ENCODE measurements at regions not wholly inside any gene's neighbourhood (a gene's known extent, or its start where the extent isn't known, plus 50 kb on each side); places are given as distances from the start of the nearest gene placed in this dataset.
"Not testable (repeated sequence)": the region's sequence is repeated elsewhere in the genome, so short reads cannot be mapped to it uniquely, and the experiment has no call there.

DNA sequence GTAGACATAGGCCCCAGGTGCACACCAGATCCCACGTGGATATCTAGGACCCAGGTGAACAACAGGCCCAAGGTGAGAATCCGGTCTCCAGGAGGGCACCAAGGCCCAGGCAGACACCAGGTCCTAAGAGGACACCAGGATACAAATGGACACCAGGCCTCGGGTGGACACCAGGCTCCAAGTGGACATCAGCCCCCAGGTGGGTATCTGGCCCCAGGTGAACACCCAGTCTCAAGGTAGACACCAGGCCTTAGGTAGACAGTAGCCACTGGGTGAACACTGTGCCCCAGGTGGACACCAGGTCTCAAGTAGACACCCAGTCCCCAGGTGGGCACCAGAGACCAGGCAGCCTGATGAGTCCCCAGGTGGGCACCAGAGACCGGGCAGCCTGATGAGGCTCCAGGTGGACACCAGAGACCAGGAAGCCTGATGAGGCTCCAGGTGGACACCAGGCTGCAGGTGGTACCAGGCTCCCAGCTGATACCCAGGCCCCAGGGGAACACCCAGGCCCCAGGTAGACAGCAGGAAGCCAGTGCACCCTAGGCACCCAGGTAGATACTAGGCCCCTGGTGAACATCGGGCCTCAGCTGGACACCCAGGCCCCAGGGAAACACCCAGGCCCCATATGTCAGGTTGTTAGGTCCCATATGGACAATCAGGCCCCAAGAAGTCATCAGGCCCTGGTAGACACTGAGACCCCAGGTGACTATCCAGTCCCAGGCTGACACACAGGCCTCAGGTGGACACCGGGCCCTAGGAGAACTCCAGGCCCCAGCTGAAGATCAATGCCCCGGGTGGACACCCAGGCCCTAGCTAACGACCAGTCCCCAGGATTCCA lies 55.1 kb upstream of the SEPTIN5 start:
- intact Hi-C loops (cut with micrococcal nuclease): no loop called here

DNA sequence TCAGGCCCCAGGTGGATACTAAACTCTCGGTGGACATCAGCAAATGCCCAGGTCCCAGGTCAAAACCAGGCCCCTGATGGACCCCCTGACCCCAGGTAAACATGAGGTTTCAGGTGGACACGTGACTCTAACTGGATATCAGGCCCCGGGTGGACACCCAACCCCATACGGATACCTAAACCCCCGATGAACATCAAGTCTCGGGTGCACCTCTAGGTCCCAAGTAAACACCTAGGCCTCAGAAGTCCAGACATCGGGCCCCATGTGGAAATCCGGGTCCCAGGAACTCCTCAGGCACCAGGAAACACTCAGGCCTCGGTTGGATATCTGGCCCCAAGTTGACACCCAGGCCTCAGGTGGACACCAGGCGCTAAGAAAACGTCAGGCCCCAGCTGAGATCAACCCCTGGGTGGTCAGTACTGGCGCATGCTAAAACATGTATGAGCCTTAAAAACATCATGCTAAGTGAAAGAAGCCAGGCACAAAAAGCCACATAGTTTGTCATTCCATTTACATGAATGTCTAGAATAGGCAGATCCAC lies 54.4 kb upstream of the SEPTIN5 start:
- intact Hi-C loops (cut with micrococcal nuclease): no loop called here

DNA sequence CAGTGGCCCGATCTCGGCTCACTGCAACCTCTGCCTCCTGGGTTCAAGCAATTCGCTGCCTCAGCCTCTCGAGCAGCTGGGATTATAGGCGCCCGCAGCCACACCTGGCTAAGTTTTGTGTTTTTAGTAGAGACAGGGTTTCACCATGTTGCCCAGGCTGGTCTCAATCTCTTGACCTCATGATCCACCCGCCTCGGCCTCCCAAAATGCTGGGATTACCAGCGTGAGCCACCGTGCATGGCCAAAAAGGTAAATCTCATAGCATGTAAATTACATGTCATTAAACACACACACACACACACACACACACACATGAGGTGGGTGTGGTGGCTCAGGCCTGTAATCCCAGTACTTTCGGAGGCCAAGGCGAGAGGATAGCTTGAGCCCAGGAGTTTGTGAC lies 53.7 kb upstream of the SEPTIN5 start:
- intact Hi-C loops (cut with micrococcal nuclease): not testable (repeated sequence)

DNA sequence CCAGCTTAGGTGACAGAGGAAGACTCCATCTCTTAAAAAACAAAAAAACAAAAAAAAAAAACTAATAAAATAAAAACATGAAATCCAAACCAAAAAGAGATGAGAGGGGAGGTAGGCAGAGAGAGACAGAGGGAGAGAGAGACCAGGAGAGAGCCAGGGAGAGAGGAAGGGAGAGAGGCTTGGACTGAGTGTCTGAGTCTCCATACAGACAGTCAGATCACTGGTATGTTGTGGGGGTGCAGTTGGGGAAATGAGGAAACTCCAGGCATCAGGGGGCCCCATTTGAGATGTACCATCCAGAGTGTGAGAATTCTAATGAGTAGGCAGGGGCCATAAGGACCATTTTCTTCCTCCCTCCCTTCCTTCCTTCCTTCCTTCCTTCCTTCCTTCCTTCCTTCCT lies 53.1 kb upstream of the SEPTIN5 start:
- intact Hi-C loops (cut with micrococcal nuclease): no loop called here

- intact Hi-C loops (cut with micrococcal nuclease): not testable (repeated sequence)
These were observed 52.1 kb upstream of the SEPTIN5 start for GRCh38 chr22:19662049-19662684.

DNA sequence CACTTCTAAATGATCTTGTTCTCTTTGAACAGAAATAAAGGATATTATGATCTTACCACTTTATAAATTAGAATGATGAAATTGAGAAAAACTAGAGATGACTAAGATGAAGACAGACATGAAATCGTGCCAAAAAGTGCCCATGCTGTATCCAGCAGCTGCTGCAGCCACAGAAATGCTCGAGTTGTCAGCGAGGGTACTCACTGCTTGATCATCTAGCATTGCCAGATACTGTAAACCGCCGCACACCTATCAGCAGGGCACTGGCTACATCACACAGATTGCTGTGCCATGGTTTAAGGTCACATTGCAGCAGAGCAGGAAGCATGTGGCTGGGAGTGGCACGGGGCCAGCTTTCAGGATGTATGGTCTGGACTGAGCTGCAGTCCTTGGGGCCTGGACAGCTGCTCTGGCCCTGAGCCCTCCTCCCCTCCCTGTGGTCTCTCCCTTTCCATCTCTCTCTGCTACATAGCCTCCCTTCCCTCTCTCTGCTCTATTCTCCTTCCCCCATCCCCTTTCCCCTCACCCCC lies 51.0 kb upstream of the SEPTIN5 start:
- intact Hi-C loops (cut with micrococcal nuclease): no loop called here

GRCh38 chr22:19663821-19664355 lies 50.4 kb upstream of the SEPTIN5 start:
- intact Hi-C loops (cut with micrococcal nuclease): no loop called here

DNA sequence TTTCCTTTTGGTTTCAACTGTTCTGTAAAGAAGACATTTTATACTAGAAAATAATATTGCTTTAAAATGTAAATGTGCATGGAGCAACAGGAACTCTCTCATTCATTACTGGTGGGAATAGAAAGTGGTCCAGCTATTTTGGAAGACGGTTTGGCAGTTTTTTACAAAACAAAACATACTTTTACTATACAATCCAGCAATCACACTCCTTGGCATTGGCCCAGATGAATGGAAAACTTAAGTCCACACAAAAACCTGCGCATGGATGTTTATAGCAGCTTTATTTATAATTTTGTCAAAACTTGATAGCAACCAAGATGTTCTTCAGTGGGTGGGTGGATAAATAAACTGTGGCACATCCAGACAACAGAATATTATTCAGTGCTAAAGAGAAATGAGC lies 49.9 kb upstream of the SEPTIN5 start:
- intact Hi-C loops (cut with micrococcal nuclease): no loop called here

Measured in T-helper 1 cell treated with Interleukin-12 subunit alpha and Interleukin-12 subunit beta and Interleukin-4 antibody, amounts not matched to agents 30 ng/mL and 1 ng/mL, for 36 hours (primary cell).